IPS-18c (cell line): ENCODE measurements at regions not wholly inside any gene's neighbourhood (a gene's known extent, or its start where the extent isn't known, plus 50 kb on each side); places are given as distances from the start of the nearest gene placed in this dataset.
"Not testable (repeated sequence)": the region's sequence is repeated elsewhere in the genome, so short reads cannot be mapped to it uniquely, and the experiment has no call there.

ENCODE experiments used
- H3K4me3 ChIP-seq: 2 replicates; pipeline ENCODE4 v1.7.0; 2013; ENCODE audit warnings: low read depth, mild to moderate bottlenecking, low read length, moderate library complexity; ENCODE audit not compliant: insufficient read depth
- H3K9me3 ChIP-seq: one replicate; pipeline ENCODE4 v1.6.1; 2013; ENCODE audit warnings: mild to moderate bottlenecking, low read length, moderate library complexity; ENCODE audit not compliant: control insufficient read depth, insufficient read depth

- Histone ChIP-seq H3K4me3 (no peak overlapping the region), H3K9me3 (no peaks in the 10 kb centered on the region)
These were observed 322.9 kb upstream of the MDFIC2 start for GRCh38 chr3:70635301-70635700.

DNA sequence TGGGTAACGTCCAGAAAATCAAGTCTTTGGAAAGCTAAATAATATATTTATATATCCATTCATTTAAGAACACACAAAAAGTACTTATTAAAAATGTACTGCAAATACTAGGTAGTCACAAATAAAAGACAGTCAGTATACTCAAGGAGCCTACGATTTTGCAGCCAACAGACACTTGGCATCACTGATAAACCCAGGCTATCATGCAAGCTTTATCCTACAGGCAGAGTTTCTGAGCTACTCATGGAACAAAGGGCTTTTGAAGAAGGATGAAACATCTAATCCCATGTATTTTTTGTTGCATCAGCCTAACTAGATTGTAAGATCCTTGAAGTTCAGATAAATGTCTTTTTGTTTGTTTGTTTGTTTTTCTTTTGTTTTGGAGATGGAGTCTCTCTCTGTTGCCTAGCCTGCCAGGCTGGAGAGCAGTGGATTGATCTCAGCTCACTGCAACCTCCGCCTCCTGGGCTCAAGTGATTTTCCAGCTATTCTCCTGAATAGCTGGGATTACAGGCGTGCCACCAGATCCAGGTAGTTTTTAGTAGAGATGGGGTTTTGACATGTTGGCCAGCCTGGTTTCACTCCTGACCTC lies 319.4 kb upstream of the MDFIC2 start:
- H3K4me3 ChIP-seq: no peak overlapping the region
- no peaks in the 10 kb centered on the region for H3K9me3 ChIP-seq

DNA sequence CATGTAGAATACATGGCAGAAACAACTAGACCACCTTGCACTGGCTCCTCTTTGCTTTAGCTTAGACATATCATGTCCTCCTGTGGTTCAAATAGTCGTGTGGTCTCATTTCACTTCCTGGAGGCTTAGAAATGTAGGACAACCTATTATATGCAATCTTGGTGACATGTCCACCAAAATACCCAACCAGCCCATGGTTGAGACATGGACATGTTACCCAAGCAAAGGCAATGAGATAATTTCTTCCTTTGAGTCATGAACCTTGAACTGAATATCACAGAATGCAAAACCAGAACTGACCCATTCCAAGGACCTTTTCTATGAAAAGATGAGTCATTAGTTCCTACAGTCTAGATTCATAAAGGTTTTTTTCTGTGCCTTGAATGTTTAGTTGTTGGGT lies 309.0 kb upstream of the MDFIC2 start:
- Histone ChIP-seq H3K4me3 (no peak overlapping the region), H3K9me3 (no peaks in the 10 kb centered on the region)

DNA sequence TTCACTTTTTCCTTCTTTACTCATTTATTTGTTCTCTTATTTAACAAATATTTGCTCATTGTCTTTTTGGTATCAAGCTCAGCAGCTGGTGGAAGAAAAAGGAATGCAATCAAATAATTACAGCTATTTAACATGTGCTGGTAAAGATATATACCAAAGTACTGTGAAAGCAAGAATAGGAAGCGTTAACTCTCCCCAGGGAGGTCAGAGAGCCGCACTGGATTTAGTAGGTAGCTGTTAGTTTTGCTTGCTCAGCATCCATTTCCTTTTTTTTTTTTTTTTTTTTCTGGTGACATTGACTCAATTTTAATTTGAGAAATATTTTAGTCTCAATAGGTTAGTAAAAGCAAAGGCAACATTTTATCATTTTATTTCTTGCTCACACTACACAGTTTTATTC lies 308.5 kb upstream of the MDFIC2 start:
- Histone ChIP-seq H3K4me3 (no peak overlapping the region), H3K9me3 (no peaks in the 10 kb centered on the region)

DNA sequence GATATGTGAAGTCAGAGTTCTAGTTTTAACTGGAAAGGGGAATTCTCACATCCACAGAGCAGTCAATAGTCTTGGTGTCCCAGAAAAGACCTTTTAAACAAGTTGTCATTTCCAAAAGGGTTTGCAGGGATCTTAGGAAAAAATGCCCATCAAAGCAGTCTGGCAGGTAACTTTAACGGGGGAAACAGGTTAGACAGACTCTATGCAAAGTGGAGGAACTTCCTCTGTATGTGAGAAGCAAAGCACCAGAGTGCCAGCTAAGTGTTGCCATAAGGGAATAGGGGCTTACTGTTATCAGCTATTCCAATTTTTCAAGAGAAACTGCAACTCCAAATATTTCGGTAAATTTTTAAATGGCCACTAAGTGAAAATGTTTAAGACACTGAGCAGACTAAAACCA lies 307.9 kb upstream of the MDFIC2 start:
- no peaks in the 10 kb centered on the region for H3K9me3 ChIP-seq
- H3K4me3 ChIP-seq: no peak overlapping the region

GRCh38 chr3:70618151-70618550 lies 305.7 kb upstream of the MDFIC2 start:
- Histone ChIP-seq H3K9me3 (no peaks in the 10 kb centered on the region), H3K4me3 (no peak overlapping the region)

- H3K9me3 ChIP-seq, H3K4me3 ChIP-seq: not testable (repeated sequence)
These were observed 304.9 kb upstream of the MDFIC2 start for GRCh38 chr3:70617349-70617748.

DNA sequence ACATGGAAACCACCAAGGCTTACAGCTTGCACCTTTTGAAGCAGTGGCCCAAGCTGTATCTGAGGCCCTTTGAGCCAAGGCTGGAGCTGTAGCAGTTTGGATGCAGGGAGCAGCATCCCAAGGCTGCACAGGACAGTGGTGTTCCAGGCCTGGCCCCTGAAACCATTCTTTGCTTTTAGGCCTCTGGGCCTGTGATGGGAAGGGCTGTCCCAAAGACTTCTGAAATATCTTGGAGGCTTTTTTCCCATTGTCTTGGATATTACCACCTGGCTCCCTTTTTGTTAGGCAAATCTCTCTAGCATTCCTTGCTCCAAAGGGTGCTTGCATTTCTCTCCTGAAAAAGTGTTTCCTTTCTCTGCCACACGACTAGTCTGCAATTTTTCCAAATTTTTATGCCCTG lies 302.8 kb upstream of the MDFIC2 start:
- no peak overlapping the region for H3K4me3 ChIP-seq
- no peaks in the 10 kb centered on the region for H3K9me3 ChIP-seq

DNA sequence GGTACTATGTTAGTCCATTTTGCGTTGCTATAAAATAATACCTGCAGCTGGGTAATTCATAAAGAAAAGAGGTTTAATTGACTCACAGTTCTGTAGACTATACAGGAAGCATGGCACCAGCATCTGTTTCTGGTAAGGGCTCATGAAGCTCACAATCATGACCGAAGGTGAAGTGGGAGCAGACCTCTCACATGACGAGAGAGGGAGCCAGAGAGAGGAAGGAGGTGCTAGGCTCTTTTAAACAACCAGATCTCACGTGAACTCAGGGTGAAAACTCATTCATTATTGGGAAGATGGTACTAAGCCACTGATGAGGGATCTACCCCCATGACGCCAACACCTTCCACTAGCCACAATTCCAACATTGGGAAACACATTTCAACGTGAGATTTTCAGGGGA lies 301.7 kb upstream of the MDFIC2 start:
- Histone ChIP-seq H3K4me3 (no peak overlapping the region), H3K9me3 (no peaks in the 10 kb centered on the region)

- no peaks in the 10 kb centered on the region for H3K9me3 ChIP-seq
These were observed 300.5 kb upstream of the MDFIC2 start for GRCh38 chr3:70612920-70613319.

GRCh38 chr3:70611667-70612277 lies 299.3 kb upstream of the MDFIC2 start:
- H3K9me3 ChIP-seq, H3K4me3 ChIP-seq: not testable (repeated sequence)

More at GRCh38 chr3:70612920-70613319, 300.5 kb upstream of the MDFIC2 start:
- H3K4me3 ChIP-seq: no peak overlapping the region

DNA sequence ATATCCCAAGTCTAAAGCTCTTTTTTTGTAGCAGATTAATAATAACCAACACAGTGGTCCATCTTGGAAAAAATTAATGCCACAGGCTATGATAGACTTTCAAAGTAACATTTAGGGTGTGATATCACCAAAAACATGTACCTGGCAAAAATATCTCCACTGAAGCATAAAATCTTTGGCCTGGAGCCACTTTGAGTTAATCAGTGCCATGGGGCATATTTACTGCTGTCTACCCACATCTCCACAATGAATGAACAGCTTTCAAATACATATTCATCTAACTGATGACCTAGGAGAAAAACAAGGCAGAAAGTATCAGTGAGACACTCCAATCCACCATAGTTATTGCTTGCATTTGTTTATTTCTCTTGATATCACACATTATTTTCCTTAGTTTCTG lies 296.0 kb upstream of the MDFIC2 start:
- H3K9me3 ChIP-seq: no peaks in the 10 kb centered on the region
- H3K4me3 ChIP-seq: no peak overlapping the region

DNA sequence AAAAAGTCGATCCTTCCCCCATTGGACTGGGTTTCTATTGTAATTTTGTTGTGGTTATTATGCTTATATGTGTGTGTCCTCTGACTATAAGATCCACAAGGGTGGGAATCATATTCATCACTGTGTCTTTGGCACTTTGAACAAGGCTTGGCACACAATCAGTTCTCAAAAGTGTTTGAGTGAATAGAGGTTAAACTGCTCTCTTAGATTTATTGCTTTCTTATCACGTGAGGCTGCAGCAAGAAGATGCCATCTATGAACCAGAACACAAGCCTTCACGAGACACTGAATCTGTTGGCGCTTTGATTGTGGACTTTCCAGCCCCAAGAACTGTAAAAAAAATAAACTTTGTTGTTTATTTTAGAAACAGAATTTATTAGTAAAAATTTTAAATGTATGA lies 295.0 kb upstream of the MDFIC2 start:
- Histone ChIP-seq H3K4me3 (no peak overlapping the region), H3K9me3 (no peaks in the 10 kb centered on the region)

DNA sequence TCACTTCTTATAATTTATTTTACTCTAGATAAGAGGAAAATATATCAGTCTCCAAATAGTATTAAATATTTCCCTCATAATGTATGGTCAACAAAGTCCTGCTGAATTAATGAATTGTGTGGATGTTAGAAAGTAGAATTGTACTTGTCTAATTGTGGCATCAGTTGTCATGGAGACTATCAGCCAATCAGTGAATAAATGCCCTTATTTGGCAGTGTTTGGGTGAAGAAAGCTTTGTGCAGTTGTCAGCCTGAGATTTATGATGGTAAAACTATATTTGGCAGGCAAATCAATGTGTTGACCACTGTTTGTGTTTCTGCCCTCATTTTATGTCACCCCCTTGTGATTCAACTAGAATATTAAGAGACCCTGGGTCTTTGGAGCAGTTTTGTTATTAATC lies 293.6 kb upstream of the MDFIC2 start:
- H3K9me3 ChIP-seq: no peaks in the 10 kb centered on the region
- H3K4me3 ChIP-seq: no peak overlapping the region

GRCh38 chr3:70603103-70603502 lies 290.7 kb upstream of the MDFIC2 start:
- no peaks in the 10 kb centered on the region for H3K9me3 ChIP-seq

GRCh38 chr3:70597312-70597711 lies 284.9 kb upstream of the MDFIC2 start:
- Histone ChIP-seq H3K4me3 (no peak overlapping the region), H3K9me3 (no peaks in the 10 kb centered on the region)

More at GRCh38 chr3:70603103-70603502, 290.7 kb upstream of the MDFIC2 start:
- no peak overlapping the region for H3K4me3 ChIP-seq

DNA sequence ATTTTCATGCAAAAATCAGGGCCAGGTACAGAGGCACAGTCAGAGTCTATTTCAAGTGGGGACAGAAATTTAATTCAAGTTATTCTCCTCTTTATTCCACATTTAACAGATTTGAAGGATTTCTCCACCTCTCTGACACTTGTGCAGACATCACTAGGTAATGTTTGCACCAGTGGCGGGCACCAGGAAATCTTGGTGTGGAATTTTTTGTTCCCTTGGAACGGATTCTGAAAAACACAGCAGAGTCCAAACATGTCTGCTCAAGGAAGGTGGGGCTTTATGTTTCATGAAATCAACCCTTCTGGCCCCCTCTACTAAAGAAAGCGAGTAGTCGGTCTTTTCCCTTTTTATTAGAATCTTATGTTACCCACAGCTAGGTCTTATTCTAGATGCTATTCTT lies 271.2 kb upstream of the MDFIC2 start:
- Histone ChIP-seq H3K9me3 (no peaks in the 10 kb centered on the region), H3K4me3 (no peak overlapping the region)

GRCh38 chr3:70582803-70583202 lies 270.4 kb upstream of the MDFIC2 start:
- no peaks in the 10 kb centered on the region for H3K9me3 ChIP-seq

GRCh38 chr3:70580021-70580420 lies 267.6 kb upstream of the MDFIC2 start:
- no peak overlapping the region for H3K4me3 ChIP-seq
- H3K9me3 ChIP-seq: no peaks in the 10 kb centered on the region

More at GRCh38 chr3:70582803-70583202, 270.4 kb upstream of the MDFIC2 start:
- H3K4me3 ChIP-seq: no peak overlapping the region
